Smooth muscle cell (in vitro differentiated cells): ENCODE measurements at regions not wholly inside any gene's neighbourhood (a gene's known extent, or its start where the extent isn't known, plus 50 kb on each side); places are given as distances from the start of the nearest gene placed in this dataset.

Source experiments
- DNase-seq: peaks from one replicate; lab custom pipeline; 2025; ENCODE audit not compliant: unreplicated experiment; lab: John Stamatoyannopoulos, UW
- H2AFZ ChIP-seq: fragments of 200-600 bp; sonication (generic); 2 replicates; pipeline ENCODE4 v1.6.0; 2016; ENCODE audit warnings: antibody characterized with exemption, low read depth, mild to moderate bottlenecking
- H3F3A ChIP-seq: fragments of 200-600 bp; sonication (generic); 2 replicates; pipeline ENCODE4 v1.6.0; 2017; ENCODE audit warnings: antibody characterized with exemption, low read depth
- H3K27ac ChIP-seq: fragments of 200-600 bp; sonication (generic); 2 replicates; pipeline ENCODE4 v1.5.1; 2016; ENCODE audit warnings: low read depth, mild to moderate bottlenecking
- H3K27me3 ChIP-seq: fragments of 200-600 bp; sonication (generic); 2 replicates; pipeline ENCODE4 v1.6.1; 2016; ENCODE audit warnings: low read depth, mild to moderate bottlenecking
- H3K36me3 ChIP-seq: fragments of 200-600 bp; sonication (generic); 2 replicates; pipeline ENCODE4 v1.5.1; 2016; ENCODE audit warnings: low read depth
- H3K4me1 ChIP-seq: fragments of 200-600 bp; sonication (generic); 2 replicates; pipeline ENCODE4 v1.5.1; 2016; ENCODE audit warnings: low read depth
- H3K4me2 ChIP-seq: fragments of 200-600 bp; sonication (generic); 2 replicates; pipeline ENCODE4 v1.6.0; 2016; ENCODE audit warnings: mild to moderate bottlenecking
- H3K4me3 ChIP-seq: fragments of 200-600 bp; sonication (generic); 2 replicates; pipeline ENCODE4 v1.5.1; 2016; ENCODE audit warnings: mild to moderate bottlenecking
- H3K79me2 ChIP-seq: fragments of 200-600 bp; sonication (generic); 2 replicates; pipeline ENCODE4 v1.6.0; 2016; ENCODE audit warnings: low read depth, mild to moderate bottlenecking
- H3K9ac ChIP-seq: fragments of 200-600 bp; sonication (generic); 2 replicates; pipeline ENCODE4 v1.6.0; 2016; ENCODE audit warnings: low read depth
- H3K9me3 ChIP-seq: fragments of 200-600 bp; sonication (generic); replicated peaks from 2 replicates; pipeline ENCODE4 v1.5.1; 2016; ENCODE audit warnings: low read depth
- H4K20me1 ChIP-seq: fragments of 200-600 bp; sonication (generic); 2 replicates; pipeline ENCODE4 v1.6.0; 2016; ENCODE audit warnings: low read depth
- CTCF ChIP-seq: fragments of 200-600 bp; sonication (generic); IDR thresholded peaks from 2 replicates; pipeline ENCODE4 v1.5.1; 2017; ENCODE audit warnings: borderline replicate concordance, mild to moderate bottlenecking, antibody characterized with exemption; ENCODE audit not compliant: insufficient read depth, poor library complexity, severe bottlenecking
- WGBS: methylation state at CpG from one replicate; pipeline ENCODE4 v1.1.7; 2016; ENCODE audit warnings: low lambda C conversion rate; 5-methylcytosine and 5-hydroxymethylcytosine counted together

GRCh38 chr6:88492824-88493223 lies 326.7 kb upstream of the CNR1 start:
- Histone ChIP-seq H3F3A (no peaks in the 10 kb centered on the region), H3K27ac (no peak overlapping the region), H3K9me3 (no peaks in the 10 kb centered on the region), H3K36me3 (no peaks in the 10 kb centered on the region), H4K20me1 (no peaks in the 10 kb centered on the region), H3K27me3 (no peaks in the 10 kb centered on the region), H3K4me3 (no peak overlapping the region), H3K79me2 (no peaks in the 10 kb centered on the region), H3K9ac (no peak overlapping the region), H3K4me2 (no peak overlapping the region), H3K4me1 (peaks cover 5% of the 10 kb centered on the region), H2AFZ (no peak overlapping the region)
- WGBS = 80% methylated on average over 2 of the region's 2 CpGs
- DNase-seq = no peak
- peak; percentile 22 for TF ChIP-seq CTCF

- Histone ChIP-seq H3F3A (no peaks in the 10 kb centered on the region), H3K4me1 (peaks cover 5% of the 10 kb centered on the region)
- WGBS = 87% methylated on average over 2 of the region's 2 CpGs
These were observed 326.1 kb upstream of the CNR1 start for GRCh38 chr6:88492241-88492640.

GRCh38 chr6:88491266-88491880 lies 325.2 kb upstream of the CNR1 start:
- no peaks in the 10 kb centered on the region for H4K20me1 ChIP-seq
- no peaks in the 10 kb centered on the region for H3K9me3 ChIP-seq
- no peaks in the 10 kb centered on the region for H3K36me3 ChIP-seq
- H3K27me3 ChIP-seq = no peaks in the 10 kb centered on the region
- no peak overlapping the region for H3K4me2 ChIP-seq
- 88% methylated on average over 4 of the region's 4 CpGs for WGBS
- no peak overlapping the region for H3K27ac ChIP-seq
- peaks cover 5% of the 10 kb centered on the region for H3K4me1 ChIP-seq
- no peak overlapping the region for H2AFZ ChIP-seq
- no peaks in the 10 kb centered on the region for H3F3A ChIP-seq
- no peak for TF ChIP-seq CTCF
- no peak overlapping the region for H3K4me3 ChIP-seq
- H3K9ac ChIP-seq = no peak overlapping the region
- no peak for DNase-seq
- no peaks in the 10 kb centered on the region for H3K79me2 ChIP-seq

More at GRCh38 chr6:88492241-88492640, 326.1 kb upstream of the CNR1 start:
- H3K4me2 ChIP-seq = no peak overlapping the region
- H3K36me3 ChIP-seq = no peaks in the 10 kb centered on the region
- H3K9ac ChIP-seq = no peak overlapping the region
- no peaks in the 10 kb centered on the region for H3K79me2 ChIP-seq
- DNase-seq = no peak
- H3K4me3 ChIP-seq = no peak overlapping the region
- TF ChIP-seq CTCF = no peak
- no peaks in the 10 kb centered on the region for H3K9me3 ChIP-seq
- H3K27ac ChIP-seq = no peak overlapping the region
- H3K27me3 ChIP-seq = no peaks in the 10 kb centered on the region
- no peaks in the 10 kb centered on the region for H4K20me1 ChIP-seq
- no peak overlapping the region for H2AFZ ChIP-seq

GRCh38 chr6:88490908-88491264 lies 324.7 kb upstream of the CNR1 start:
- no peak overlapping the region for H3K9ac ChIP-seq
- H3K4me3 ChIP-seq = no peak overlapping the region
- H3K36me3 ChIP-seq = no peaks in the 10 kb centered on the region
- H3K9me3 ChIP-seq = no peaks in the 10 kb centered on the region
- H3K27me3 ChIP-seq = no peaks in the 10 kb centered on the region
- no peaks in the 10 kb centered on the region for H4K20me1 ChIP-seq
- no peak overlapping the region for H2AFZ ChIP-seq
- H3K79me2 ChIP-seq = no peaks in the 10 kb centered on the region
- H3K4me1 ChIP-seq = peaks cover 5% of the 10 kb centered on the region
- no peak overlapping the region for H3K4me2 ChIP-seq
- TF ChIP-seq CTCF = no peak
- 88% methylated on average over 2 of the region's 2 CpGs for WGBS
- no peak for DNase-seq
- no peaks in the 10 kb centered on the region for H3F3A ChIP-seq
- H3K27ac ChIP-seq = no peak overlapping the region
